AG04450 (cell line): ENCODE measurements at regions not wholly inside any gene's neighbourhood (a gene's known extent, or its start where the extent isn't known, plus 50 kb on each side); places are given as distances from the start of the nearest gene placed in this dataset.

Experiments used
- CTCF ChIA-PET: fragments of 300-600, 350-600 bp; formaldehyde crosslinking; extraction: SDS; loops from one replicate; lab custom pipeline; 2022; ENCODE audit warnings: antibody characterized with exemption, inconsistent platforms; lab: Charles Lee
- POLR2A ChIA-PET: fragments of 350-600 bp; formaldehyde crosslinking; extraction: SDS; loops from one replicate; lab custom pipeline; 2021; ENCODE audit warnings: antibody characterized with exemption, inconsistent platforms; lab: Yijun Ruan, JAX
- DNase-seq: peaks from one replicate; pipeline ENCODE4 v3.0.0-alpha.2; 2011; ENCODE audit warnings: low read depth, low spot score
- H3K27ac ChIP-seq: one replicate; pipeline ENCODE4 v1.5.1; 2012; ENCODE audit warnings: low read depth, low read length, control low read depth
- H3K27me3 ChIP-seq: one replicate; pipeline ENCODE4 v1.6.0; 2012; ENCODE audit warnings: low read length; ENCODE audit not compliant: control insufficient read depth, insufficient read depth
- H3K4me3 ChIP-seq: 2 replicates; pipeline ENCODE4 v1.5.1; 2011; ENCODE audit warnings: mild to moderate bottlenecking, low read depth, low read length, control low read depth
- H3K9me3 ChIP-seq: 2 replicates; pipeline ENCODE4 v1.5.1; 2012; ENCODE audit warnings: low read length; ENCODE audit not compliant: control insufficient read depth, insufficient read depth
- CTCF ChIP-seq: IDR thresholded peaks from 2 replicates; pipeline ENCODE4 v1.5.1; 2011; ENCODE audit warnings: low read depth, low read length, control low read depth, inconsistent platforms

GRCh38 chr15:35851491-35851890 is 305.5 kb upstream of the DPH6 start:
- ChIA-PET CTCF (interaction anchor here (0.9 kb wide), 1 partner anchor 100 kb away, joined by 3 read pairs; no protein-coding TSS in a partner anchor), POLR2A (no interaction called here)
- no peak overlapping the region for H3K27ac ChIP-seq
- TF ChIP-seq CTCF, result no peak
- no peak overlapping the region for H3K4me3 ChIP-seq
- no peaks in the 10 kb centered on the region for H3K27me3 ChIP-seq
- DNase-seq, result no peak
- no peaks in the 10 kb centered on the region for H3K9me3 ChIP-seq

GRCh38 chr15:35852818-35853624 is 307.1 kb upstream of the DPH6 start:
- ChIA-PET POLR2A (interaction anchor here (0.7 kb wide), 1 partner anchor 39 kb away, joined by 3 read pairs; no protein-coding TSS in a partner anchor), CTCF (no interaction called here)
- no peak for TF ChIP-seq CTCF
- H3K4me3 ChIP-seq, result no peak overlapping the region
- no peak overlapping the region for H3K27ac ChIP-seq
- no peak for DNase-seq
- H3K27me3 ChIP-seq, result no peaks in the 10 kb centered on the region
- no peaks in the 10 kb centered on the region for H3K9me3 ChIP-seq

GRCh38 chr15:35854316-35854715 is 308.4 kb upstream of the DPH6 start:
- no peaks in the 10 kb centered on the region for H3K27me3 ChIP-seq
- POLR2A ChIA-PET, result no interaction called here
- TF ChIP-seq CTCF, result no peak
- CTCF ChIA-PET, result no interaction called here
- no peak for DNase-seq
- no peaks in the 10 kb centered on the region for H3K9me3 ChIP-seq
- H3K4me3 ChIP-seq, result no peak overlapping the region
- no peak overlapping the region for H3K27ac ChIP-seq

GRCh38 chr15:35857567-35858226 is 311.7 kb upstream of the DPH6 start:
- H3K27ac ChIP-seq, result no peak overlapping the region
- no peak for TF ChIP-seq CTCF
- H3K27me3 ChIP-seq, result no peaks in the 10 kb centered on the region
- ChIA-PET CTCF (no interaction called here), POLR2A (no interaction called here)
- no peak for DNase-seq
- no peaks in the 10 kb centered on the region for H3K9me3 ChIP-seq
- H3K4me3 ChIP-seq, result no peak overlapping the region

- CTCF ChIA-PET, result no interaction called here
- H3K4me3 ChIP-seq, result no peak overlapping the region
- no peaks in the 10 kb centered on the region for H3K9me3 ChIP-seq
- TF ChIP-seq CTCF, result no peak
- H3K27me3 ChIP-seq, result no peaks in the 10 kb centered on the region
- POLR2A ChIA-PET, result no interaction called here
- no peak overlapping the region for H3K27ac ChIP-seq
- no peak for DNase-seq
Observed at GRCh38 chr15:35858707-35859106, 312.7 kb upstream of the DPH6 start.
